ENCODE measurements at regions not wholly inside any gene's neighbourhood (a gene's known extent, or its start where the extent isn't known, plus 50 kb on each side); places are given as distances from the start of the nearest gene placed in this dataset.

DNA sequence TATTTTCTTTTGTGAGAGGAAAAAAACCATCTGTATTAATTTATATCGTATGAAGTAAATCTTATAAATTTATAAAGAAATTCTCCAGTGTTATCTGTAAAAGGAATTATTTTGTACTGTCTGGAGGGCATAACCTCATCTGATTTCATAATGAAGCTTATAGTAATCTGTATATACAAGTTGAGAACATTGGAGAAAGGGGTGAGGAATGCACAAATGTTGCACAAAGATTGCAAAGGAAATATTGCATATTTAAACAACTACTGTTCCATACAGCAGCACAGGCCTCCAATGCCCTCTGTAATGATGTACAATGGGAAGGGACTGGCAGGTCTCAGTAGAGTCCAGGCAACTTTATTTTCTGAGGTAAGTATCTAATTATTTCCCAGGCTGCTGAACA is 50.8 kb upstream of the KCNJ16 start:
- TF ChIP-seq, protein P1, sequence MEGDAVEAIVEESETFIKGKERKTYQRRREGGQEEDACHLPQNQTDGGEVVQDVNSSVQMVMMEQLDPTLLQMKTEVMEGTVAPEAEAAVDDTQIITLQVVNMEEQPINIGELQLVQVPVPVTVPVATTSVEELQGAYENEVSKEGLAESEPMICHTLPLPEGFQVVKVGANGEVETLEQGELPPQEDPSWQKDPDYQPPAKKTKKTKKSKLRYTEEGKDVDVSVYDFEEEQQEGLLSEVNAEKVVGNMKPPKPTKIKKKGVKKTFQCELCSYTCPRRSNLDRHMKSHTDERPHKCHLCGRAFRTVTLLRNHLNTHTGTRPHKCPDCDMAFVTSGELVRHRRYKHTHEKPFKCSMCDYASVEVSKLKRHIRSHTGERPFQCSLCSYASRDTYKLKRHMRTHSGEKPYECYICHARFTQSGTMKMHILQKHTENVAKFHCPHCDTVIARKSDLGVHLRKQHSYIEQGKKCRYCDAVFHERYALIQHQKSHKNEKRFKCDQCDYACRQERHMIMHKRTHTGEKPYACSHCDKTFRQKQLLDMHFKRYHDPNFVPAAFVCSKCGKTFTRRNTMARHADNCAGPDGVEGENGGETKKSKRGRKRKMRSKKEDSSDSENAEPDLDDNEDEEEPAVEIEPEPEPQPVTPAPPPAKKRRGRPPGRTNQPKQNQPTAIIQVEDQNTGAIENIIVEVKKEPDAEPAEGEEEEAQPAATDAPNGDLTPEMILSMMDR (IDR thresholded peaks at IDR 0.05), result no peak
- TF ChIP-seq POLR2A (IDR thresholded peaks at IDR 0.05), result no peak

All from adrenal gland (tissue), 5 donors.